ENCODE measurements at regions not wholly inside any gene's neighbourhood (a gene's known extent, or its start where the extent isn't known, plus 50 kb on each side); places are given as distances from the start of the nearest gene placed in this dataset.

GRCh38 chr7:24475166-24475961 lies 97.9 kb upstream of the PALS2 start:
- DNase-seq (ENCODE audit: low spot score): no peak

GRCh38 chr7:24476227-24476626 lies 97.0 kb upstream of the PALS2 start:
- no peak for DNase-seq (ENCODE audit: low spot score)

GRCh38 chr7:24477398-24478136 lies 95.7 kb upstream of the PALS2 start:
- DNase-seq (ENCODE audit: low spot score): peak; percentile 62

GRCh38 chr7:24478137-24478655 lies 95.1 kb upstream of the PALS2 start:
- no peak for DNase-seq (ENCODE audit: low spot score)

- DNase-seq (ENCODE audit: low spot score): no peak
Measured at GRCh38 chr7:24480501-24480900, 92.8 kb upstream of the PALS2 start.

- no peak for DNase-seq (ENCODE audit: low spot score)
Measured at GRCh38 chr7:24483804-24484203, 89.4 kb upstream of the PALS2 start.

- DNase-seq (ENCODE audit: low spot score): no peak
Measured at GRCh38 chr7:24492576-24492975, 80.7 kb upstream of the PALS2 start.

- no peak for DNase-seq (ENCODE audit: low spot score)
Measured at GRCh38 chr7:24494832-24495231, 78.4 kb upstream of the PALS2 start.

GRCh38 chr7:24496036-24496435 lies 77.2 kb upstream of the PALS2 start:
- no peak for DNase-seq (ENCODE audit: low spot score)

GRCh38 chr7:24498439-24498838 lies 74.8 kb upstream of the PALS2 start:
- no peak for DNase-seq (ENCODE audit: low spot score)

- DNase-seq (ENCODE audit: low spot score): no peak
Measured at GRCh38 chr7:24499871-24500270, 73.4 kb upstream of the PALS2 start.

- DNase-seq (ENCODE audit: low spot score): no peak
Measured at GRCh38 chr7:24500599-24500998, 72.7 kb upstream of the PALS2 start.

- no peak for DNase-seq (ENCODE audit: low spot score)
Measured at GRCh38 chr7:24501009-24501408, 72.2 kb upstream of the PALS2 start.

GRCh38 chr7:24501443-24502134 lies 71.7 kb upstream of the PALS2 start:
- no peak for DNase-seq (ENCODE audit: low spot score)

GRCh38 chr7:24502135-24502488 lies 71.1 kb upstream of the PALS2 start:
- no peak for DNase-seq (ENCODE audit: low spot score)

- no peak for DNase-seq (ENCODE audit: low spot score)
Measured at GRCh38 chr7:24503506-24503905, 69.7 kb upstream of the PALS2 start.

- no peak for DNase-seq (ENCODE audit: low spot score)
Measured at GRCh38 chr7:24504040-24504439, 69.2 kb upstream of the PALS2 start.

- no peak for DNase-seq (ENCODE audit: low spot score)
Measured at GRCh38 chr7:24504836-24505235, 68.4 kb upstream of the PALS2 start.

GRCh38 chr7:24505968-24506367 lies 67.3 kb upstream of the PALS2 start:
- no peak for DNase-seq (ENCODE audit: low spot score)

- DNase-seq (ENCODE audit: low spot score): no peak
Measured at GRCh38 chr7:24508316-24508715, 64.9 kb upstream of the PALS2 start.

GRCh38 chr7:24510759-24511158 lies 62.5 kb upstream of the PALS2 start:
- DNase-seq (ENCODE audit: low spot score): no peak

- no peak for DNase-seq (ENCODE audit: low spot score)
Measured at GRCh38 chr7:24517166-24517565, 56.1 kb upstream of the PALS2 start.

All from umbilical cord (tissue), 1 donor.